Fibroblast of skin of left biceps (primary cell): ENCODE measurements at regions not wholly inside any gene's neighbourhood (a gene's known extent, or its start where the extent isn't known, plus 50 kb on each side); places are given as distances from the start of the nearest gene placed in this dataset.
A peak's percentile ranks its signal among the peaks of the same experiment; 100 is the strongest.
"Not testable (repeated sequence)": the region's sequence is repeated elsewhere in the genome, so short reads cannot be mapped to it uniquely, and the experiment has no call there.

Experiments
- DNase-seq, 2 experiments: peaks; one replicate each; pipeline ENCODE4 v3.0.0-alpha.2; 2013; ENCODE audit warnings: low read depth in 2 of 2

- not testable (repeated sequence) for DNase-seq
Measured at GRCh38 chr4:118502967-118503366, 150.2 kb upstream of the PRSS12 start.

DNA sequence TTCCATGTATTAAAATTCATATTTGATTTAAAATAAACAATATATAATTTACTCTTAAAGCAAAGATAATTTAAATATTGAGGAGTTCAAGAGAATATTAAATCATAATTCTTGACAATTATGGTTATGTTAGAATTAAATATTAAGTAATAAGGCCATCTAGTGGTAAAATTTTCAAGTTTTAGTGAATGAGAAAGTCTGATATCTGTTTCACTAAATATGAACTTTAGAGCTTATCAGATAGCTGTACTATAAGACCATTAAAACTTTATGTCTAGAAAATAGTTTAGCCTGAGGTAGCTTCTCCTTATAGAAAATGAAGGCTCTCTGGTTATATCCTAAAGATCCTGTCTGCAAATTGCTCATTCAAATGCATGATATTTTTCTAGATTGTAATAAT lies 152.1 kb upstream of the PRSS12 start:
- not testable (repeated sequence) for DNase-seq

DNA sequence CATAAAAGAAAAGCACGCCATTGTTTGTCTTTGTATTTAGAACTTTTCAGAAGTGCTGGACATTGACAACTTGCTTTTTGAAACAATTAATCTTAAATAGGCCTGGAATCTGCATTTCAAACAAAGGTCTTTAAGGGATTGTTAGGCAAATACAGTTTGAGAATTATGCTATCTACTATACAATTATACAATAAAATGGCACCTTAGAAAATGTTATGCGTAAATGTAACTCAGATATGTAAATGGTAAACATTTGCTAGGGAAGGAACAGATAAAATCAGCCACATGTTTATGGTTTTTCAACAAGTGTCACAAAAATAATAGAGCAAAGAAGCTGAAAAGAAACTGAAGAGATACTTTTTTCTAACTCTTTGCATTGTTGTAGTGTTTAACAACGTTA lies 152.7 kb upstream of the PRSS12 start:
- DNase-seq, result not testable (repeated sequence)

- DNase-seq, result not testable (repeated sequence)
Measured at GRCh38 chr4:118512870-118513269, 160.1 kb upstream of the PRSS12 start.

DNA sequence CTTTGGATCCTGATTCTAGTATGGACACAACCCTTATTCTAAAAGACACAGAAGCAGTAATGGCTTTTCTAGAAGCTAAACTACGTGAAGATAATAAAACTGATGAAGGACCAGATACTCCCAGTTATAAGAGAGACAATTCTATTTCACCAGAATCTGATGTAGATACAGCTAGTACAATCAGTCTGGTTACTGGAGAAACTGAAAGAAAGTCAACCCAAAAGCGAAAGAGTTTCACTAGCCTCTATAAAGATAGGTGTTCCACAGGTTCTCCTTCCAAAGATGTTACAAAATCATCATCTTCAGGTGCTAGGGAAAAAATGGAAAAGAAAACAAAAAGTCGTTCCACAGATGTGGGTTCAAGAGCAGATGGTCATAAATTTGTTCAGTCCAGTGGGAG lies 161.5 kb upstream of the PRSS12 start:
- not testable (repeated sequence) for DNase-seq

DNA sequence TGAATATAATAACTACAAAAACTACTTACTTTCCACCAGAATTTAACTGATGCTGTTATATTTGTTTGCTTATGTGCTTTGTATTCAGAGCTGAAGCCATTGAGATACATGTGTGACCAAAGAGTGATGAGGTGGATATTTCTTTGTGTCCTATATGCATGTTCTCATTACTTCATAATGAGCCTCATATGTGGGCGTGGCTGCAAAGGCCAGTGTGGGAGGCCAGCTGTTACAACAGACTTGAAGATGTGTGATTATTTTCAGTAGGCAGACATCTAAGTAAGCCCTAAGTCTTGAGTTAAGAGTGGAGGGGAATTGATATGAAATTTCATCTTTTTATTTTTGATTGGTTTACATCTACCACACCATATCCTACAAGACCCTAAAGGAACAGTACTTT lies 163.3 kb upstream of the PRSS12 start:
- DNase-seq, result not testable (repeated sequence)

GRCh38 chr4:118530107-118530506 lies 155.1 kb upstream of the METTL14 start:
- not testable (repeated sequence) for DNase-seq

DNA sequence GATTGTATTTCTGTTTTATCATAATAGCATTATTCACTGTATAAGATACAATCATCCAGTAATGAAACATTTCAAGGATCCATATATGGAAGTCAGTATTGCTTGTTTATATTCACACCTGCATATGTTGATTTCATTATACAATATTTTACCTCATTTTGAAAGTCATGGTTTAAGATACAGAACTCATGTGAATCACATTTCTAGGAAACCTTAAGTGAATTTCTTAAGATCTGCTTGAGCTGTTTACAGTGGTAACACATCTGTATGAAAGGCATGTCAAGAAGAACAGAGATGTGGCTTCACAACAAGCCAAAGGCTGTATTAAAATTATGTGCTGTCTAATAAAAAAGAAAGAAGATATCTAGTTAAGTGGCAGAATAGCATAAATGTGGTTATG lies 153.2 kb upstream of the METTL14 start:
- DNase-seq, result not testable (repeated sequence)

GRCh38 chr4:118535788-118536187 lies 149.4 kb upstream of the METTL14 start:
- DNase-seq, result not testable (repeated sequence)

DNA sequence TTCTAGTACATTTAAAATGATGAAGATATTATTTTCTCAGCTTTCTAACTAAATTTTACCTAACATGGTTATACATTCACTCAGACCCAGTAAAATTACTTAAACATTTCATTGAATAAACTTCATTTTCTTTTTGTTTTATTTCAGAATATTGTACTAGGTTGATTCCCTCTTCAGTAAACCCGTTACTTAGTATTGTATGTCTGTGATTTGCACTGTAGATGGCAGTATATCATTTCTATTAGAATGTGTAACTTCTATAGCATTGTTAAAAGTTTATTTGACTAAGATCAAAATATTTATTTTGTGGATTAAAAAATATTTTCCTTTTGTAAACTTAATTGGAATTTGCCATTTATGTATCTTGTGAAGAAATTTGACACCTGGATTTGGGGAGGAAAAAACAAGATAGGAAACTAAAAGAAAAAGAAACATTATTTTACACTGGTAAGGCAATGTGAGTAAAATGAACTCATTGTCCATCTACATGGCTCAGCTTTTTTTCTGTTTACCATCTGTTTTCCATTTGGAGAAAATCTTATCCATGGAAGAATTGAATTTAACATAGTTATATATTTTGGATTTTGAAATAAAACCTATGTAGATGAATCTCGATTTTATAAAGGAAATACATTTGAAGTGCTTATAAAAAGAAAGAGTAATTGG lies 145.6 kb upstream of the METTL14 start:
- DNase-seq, result not testable (repeated sequence)

GRCh38 chr4:118556576-118556975 lies 128.6 kb upstream of the METTL14 start:
- not testable (repeated sequence) for DNase-seq

GRCh38 chr4:118557298-118557851 lies 127.8 kb upstream of the METTL14 start:
- DNase-seq, result peak in 1 of 2 experiments; percentile 6

GRCh38 chr4:118558188-118558587 lies 127.0 kb upstream of the METTL14 start:
- DNase-seq, result not testable (repeated sequence)

DNA sequence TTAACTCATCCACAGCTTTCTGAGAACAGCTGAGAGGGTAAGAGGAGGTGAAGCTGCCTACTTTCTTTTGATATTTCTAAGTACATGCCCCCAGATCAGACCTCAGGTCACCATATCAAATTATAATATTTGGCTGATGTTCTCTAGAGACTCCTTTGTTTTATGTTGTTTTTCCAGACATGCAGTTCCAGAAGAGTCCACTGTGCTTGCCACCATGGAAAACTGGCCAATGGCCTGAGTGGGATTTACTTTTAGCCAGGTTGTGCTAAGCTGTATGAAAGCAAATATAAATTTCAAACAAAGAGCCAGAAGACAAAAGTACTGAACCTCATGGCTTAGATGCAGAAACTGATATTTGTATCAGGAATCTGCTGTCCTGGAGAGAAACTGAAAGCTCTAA lies 123.6 kb upstream of the METTL14 start:
- not testable (repeated sequence) for DNase-seq

- DNase-seq, result peak; percentile 75 to 77
Measured at GRCh38 chr4:118566003-118566513, 119.1 kb upstream of the METTL14 start.

DNA sequence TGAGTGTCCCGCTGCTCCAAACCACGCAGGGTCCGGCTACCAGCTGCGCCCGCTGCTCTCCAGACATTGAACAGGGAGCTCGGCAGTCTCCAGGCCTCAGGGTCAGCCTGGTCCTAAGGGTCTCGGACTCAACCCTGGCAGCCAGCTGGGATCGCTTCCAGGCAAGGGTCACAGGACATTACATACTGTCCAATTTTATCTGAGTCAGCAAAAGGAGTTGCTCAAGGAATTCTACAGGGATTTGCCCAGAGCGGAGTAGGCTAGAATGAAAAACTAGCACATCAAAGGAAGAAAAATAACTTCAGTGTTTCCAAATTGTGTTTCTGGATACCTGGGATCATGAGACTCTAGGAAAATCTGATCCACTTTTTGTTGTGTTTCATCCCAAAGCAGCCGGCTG lies 112.2 kb upstream of the METTL14 start:
- DNase-seq, result not testable (repeated sequence)

GRCh38 chr4:118574251-118574913 lies 110.8 kb upstream of the METTL14 start:
- DNase-seq, result not testable (repeated sequence)

DNA sequence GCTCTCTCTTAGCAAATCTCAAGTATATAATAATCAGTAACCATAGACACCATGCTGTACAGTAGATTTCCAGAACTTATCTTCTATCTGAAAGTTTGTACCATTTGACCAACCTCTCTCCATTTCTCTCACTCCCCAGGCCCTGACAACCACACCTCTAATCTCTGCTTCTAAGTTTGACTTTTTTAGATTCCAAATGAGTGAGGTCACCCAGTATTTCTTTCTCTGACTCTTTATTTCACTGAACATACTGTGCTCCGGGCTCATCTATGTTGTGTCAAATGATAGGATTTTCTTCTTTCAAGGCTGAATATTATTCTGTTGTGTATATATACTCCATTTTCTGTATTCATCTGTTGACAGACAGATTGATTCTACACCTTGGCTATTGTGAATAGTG lies 110.1 kb upstream of the METTL14 start:
- DNase-seq, result not testable (repeated sequence)

DNA sequence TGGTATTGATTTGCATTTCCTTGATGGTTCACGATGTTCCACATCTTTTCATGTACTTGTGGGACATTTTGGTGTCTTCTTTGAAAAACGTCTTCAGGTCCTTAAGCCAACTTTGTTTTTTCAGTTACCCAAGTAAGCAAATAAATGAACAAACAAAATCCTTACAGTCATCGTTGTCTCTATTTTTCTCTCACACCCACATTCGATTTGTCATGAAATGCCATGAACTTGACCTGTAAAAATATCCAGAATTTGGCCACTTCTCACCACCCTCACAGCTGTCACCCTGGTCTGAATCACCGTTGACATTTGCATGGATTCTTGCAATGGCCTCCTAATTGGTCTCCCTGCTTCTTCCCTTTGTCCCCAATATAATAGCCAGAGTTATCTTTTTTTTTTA lies 109.5 kb upstream of the METTL14 start:
- not testable (repeated sequence) for DNase-seq

DNA sequence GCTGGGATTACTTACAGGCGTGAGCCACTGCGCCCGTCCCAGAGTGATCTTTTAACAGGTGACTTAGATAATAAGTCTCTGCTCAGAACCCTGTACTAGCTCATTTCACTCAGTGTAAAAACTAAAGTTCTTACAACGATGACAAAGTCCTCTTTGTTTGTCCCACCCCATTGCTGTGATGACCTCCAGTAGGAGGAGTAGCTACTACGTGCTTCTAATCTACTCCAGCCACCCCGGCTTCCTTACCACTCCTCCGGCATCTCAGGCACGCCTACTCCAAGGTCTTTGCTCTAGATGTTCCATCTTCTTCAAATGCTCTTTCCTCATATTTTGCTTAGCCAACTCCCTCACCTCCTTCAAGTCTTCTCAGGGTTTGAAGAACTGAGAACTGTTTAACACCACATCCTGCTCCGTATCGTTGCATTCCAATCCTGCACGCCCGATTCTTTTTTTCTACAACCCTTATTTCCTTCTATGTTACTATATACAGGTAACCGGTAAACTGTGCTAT lies 108.4 kb upstream of the METTL14 start:
- not testable (repeated sequence) for DNase-seq

- no peak for DNase-seq
Measured at GRCh38 chr4:118585015-118585414, 100.2 kb upstream of the METTL14 start.

DNA sequence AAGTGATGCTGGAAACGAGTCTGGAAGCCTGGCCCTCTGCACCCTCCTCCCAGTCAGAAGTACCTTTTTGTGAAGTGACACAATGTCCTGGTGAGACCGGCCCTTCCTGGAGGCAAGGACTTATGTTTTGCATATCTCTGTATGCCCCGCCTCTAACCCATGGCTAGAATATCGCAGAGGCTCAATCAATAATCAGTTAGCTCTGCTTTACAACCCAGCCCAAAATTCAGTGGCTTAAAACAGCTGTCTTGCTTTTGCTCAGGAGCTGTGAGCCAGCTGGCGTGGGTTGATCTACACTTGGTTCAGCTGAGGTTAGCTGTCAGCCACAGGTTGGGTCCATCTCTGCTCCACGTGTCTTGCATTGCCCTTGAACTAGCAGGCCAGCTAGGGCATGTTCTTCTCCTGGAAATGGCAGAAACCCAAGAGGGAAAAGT lies 98.8 kb upstream of the METTL14 start:
- no peak for DNase-seq
